Right lobe of liver (tissue), 6 donors: ENCODE measurements at regions not wholly inside any gene's neighbourhood (a gene's known extent, or its start where the extent isn't known, plus 50 kb on each side); places are given as distances from the start of the nearest gene placed in this dataset.

Source experiments
- ATAC-seq, 4 donors: fragments of 200-7000 bp; cut with Tn5 transposase; one replicate each; pipeline ENCODE4 v1.9.1; 2020; ENCODE audit warnings: mild to moderate bottlenecking in 4 of 4, moderate library complexity in 4 of 4
- DNase-seq, 3 donors: peaks; one replicate each; pipeline ENCODE4 v3.0.0-alpha.2; 2020
- H3K27ac ChIP-seq, 3 donors: fragments of 200-600 bp; one replicate each; pipeline ENCODE4 v1.8.0; 2022
- H3K27me3 ChIP-seq, 2 donors: fragments of 200-600 bp; one replicate each; pipeline ENCODE4 v1.8.0; 2022
- H3K36me3 ChIP-seq, 4 donors: fragments of 200-600 bp; sonication (generic) in 1 of 4; one replicate each; pipeline versions ENCODE4 v1.5.1 to v1.8.0; 2017 to 2022; ENCODE audit warnings: control low read depth in 1 of 4
- H3K4me1 ChIP-seq, 4 donors: fragments of 200-600 bp; sonication (generic) in 1 of 4; one replicate each; pipeline versions ENCODE4 v1.5.1 to v1.8.0; 2017 to 2022; ENCODE audit warnings: control low read depth in 1 of 4
- H3K4me3 ChIP-seq, 3 donors: fragments of 200-600 bp; one replicate each; pipeline ENCODE4 v1.8.0; 2022
- H3K9me3 ChIP-seq, 4 donors: fragments of 200-600 bp; sonication (generic) in 1 of 4; one replicate each; pipeline versions ENCODE4 v1.5.1 to v1.8.0; 2017 to 2022; ENCODE audit warnings: control low read depth in 1 of 4
- POLR2A ChIP-seq: fragments of 450-650 bp; IDR thresholded peaks from one replicate; pipeline ENCODE4 v1.6.1; 2017; ENCODE audit warnings: antibody characterized with exemption, mild to moderate bottlenecking
- WGBS: methylation state at CpG from one replicate; pipeline ENCODE4 v1.1.6; 2018; ENCODE audit warnings: low coverage, low lambda C conversion rate; ENCODE audit not compliant: insufficient coverage; ENCODE audit errors: missing lambda C conversion rate; 5-methylcytosine and 5-hydroxymethylcytosine counted together
- intact Hi-C, 2 donors: fragments of 100-400 bp; cut with DNase I; formaldehyde crosslinking; loops; one replicate each; pipeline versions ENCODE4 v1.11.2 to v1.14.1; 2022
- TF ChIP-seq, protein P1 (sequence below), 4 donors: fragments of 200-600 bp in 3 of 4; fragments of 450-650 bp in 1 of 4; IDR thresholded peaks; one replicate each; pipeline versions ENCODE4 v1.5.1 to v1.8.0; 2016 to 2022; ENCODE audit warnings: antibody characterized with exemption in 4 of 4, mild to moderate bottlenecking in 2 of 4
- donor health status: DM: no; HTN: yes; CAD: no.
- donor health status: DM: no; HTN: no; CAD: no.
- donor health status: DM: no; HTN: no; CAD: no.
- donor health status: DM: no; HTN: yes; CAD: no.
- donor health status: DM: no; HTN: yes; CAD: no.

- H3K27ac ChIP-seq = no peak overlapping the region
- no CpG with 5 or more reads among the region's 4 CpGs for WGBS
- no peaks in the 10 kb centered on the region for H3K9me3 ChIP-seq
- ATAC-seq = no peak
- no peaks in the 10 kb centered on the region for H3K4me1 ChIP-seq
- TF ChIP-seq POLR2A = no peak
- TF ChIP-seq, protein P1, sequence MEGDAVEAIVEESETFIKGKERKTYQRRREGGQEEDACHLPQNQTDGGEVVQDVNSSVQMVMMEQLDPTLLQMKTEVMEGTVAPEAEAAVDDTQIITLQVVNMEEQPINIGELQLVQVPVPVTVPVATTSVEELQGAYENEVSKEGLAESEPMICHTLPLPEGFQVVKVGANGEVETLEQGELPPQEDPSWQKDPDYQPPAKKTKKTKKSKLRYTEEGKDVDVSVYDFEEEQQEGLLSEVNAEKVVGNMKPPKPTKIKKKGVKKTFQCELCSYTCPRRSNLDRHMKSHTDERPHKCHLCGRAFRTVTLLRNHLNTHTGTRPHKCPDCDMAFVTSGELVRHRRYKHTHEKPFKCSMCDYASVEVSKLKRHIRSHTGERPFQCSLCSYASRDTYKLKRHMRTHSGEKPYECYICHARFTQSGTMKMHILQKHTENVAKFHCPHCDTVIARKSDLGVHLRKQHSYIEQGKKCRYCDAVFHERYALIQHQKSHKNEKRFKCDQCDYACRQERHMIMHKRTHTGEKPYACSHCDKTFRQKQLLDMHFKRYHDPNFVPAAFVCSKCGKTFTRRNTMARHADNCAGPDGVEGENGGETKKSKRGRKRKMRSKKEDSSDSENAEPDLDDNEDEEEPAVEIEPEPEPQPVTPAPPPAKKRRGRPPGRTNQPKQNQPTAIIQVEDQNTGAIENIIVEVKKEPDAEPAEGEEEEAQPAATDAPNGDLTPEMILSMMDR (IDR thresholded peaks at IDR 0.05) = no peak
- intact Hi-C loops = no loop called here
- H3K27me3 ChIP-seq = no peaks in the 10 kb centered on the region
- H3K36me3 ChIP-seq = no peaks in the 10 kb centered on the region
- no peak overlapping the region for H3K4me3 ChIP-seq
- DNase-seq = no peak
These were observed 338.9 kb downstream of the KDM5D start for GRCh38 chrY:19405598-19405997.

GRCh38 chrY:19392876-19393275 lies 351.6 kb downstream of the KDM5D start:
- Histone ChIP-seq H3K4me1 (no peaks in the 10 kb centered on the region), H3K27ac (no peak overlapping the region), H3K27me3 (no peaks in the 10 kb centered on the region), H3K4me3 (no peak overlapping the region), H3K36me3 (no peaks in the 10 kb centered on the region), H3K9me3 (no peaks in the 10 kb centered on the region)
- TF ChIP-seq POLR2A = no peak
- TF ChIP-seq, protein P1 (IDR thresholded peaks at IDR 0.05) = no peak
- DNase-seq (no peak), ATAC-seq (no peak)
- intact Hi-C loops = no loop called here

GRCh38 chrY:19391922-19392321 lies 352.6 kb downstream of the KDM5D start:
- intact Hi-C loops = no loop called here
- Histone ChIP-seq H3K36me3 (no peaks in the 10 kb centered on the region), H3K27me3 (no peaks in the 10 kb centered on the region), H3K27ac (no peak overlapping the region), H3K4me1 (no peaks in the 10 kb centered on the region), H3K9me3 (no peaks in the 10 kb centered on the region), H3K4me3 (no peak overlapping the region)
- ATAC-seq (no peak), DNase-seq (no peak)
- TF ChIP-seq, protein P1 (IDR thresholded peaks at IDR 0.05) = no peak
- no peak for TF ChIP-seq POLR2A
- no CpG with 5 or more reads among the region's 1 CpG for WGBS

DNA sequence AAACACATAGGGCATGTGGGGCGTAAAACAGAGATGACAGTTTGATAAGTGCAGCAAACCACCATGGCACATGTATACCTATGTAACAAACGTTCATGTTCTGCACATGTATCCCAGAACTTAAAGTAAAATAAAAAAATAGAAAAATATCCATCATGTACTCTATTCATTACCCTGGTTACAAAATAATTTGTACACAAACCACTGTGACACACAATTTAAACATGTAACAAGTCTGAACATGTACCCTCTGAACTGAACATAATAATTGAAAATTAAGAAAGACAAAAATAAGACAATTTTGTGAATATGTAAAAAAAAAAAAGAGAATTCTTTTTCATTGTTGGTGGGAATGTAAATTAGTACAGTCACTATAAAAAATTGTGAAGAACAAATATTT lies 379.2 kb downstream of the KDM5D start:
- intact Hi-C loops = no loop called here
- DNase-seq = no peak
- H3K27ac ChIP-seq = no peak overlapping the region
- no peaks in the 10 kb centered on the region for H3K36me3 ChIP-seq
- no CpG with 5 or more reads among the region's 2 CpGs for WGBS
- no peaks in the 10 kb centered on the region for H3K9me3 ChIP-seq
- TF ChIP-seq, protein P1 (IDR thresholded peaks at IDR 0.05) = no peak
- no peaks in the 10 kb centered on the region for H3K4me1 ChIP-seq
- no peak for ATAC-seq
- H3K27me3 ChIP-seq = no peaks in the 10 kb centered on the region
- H3K4me3 ChIP-seq = no peak overlapping the region

GRCh38 chrY:19357249-19357648 lies 387.3 kb downstream of the KDM5D start:
- no peak for ATAC-seq
- Histone ChIP-seq H3K9me3 (no peaks in the 10 kb centered on the region), H3K27me3 (no peaks in the 10 kb centered on the region), H3K4me1 (no peaks in the 10 kb centered on the region), H3K4me3 (no peak overlapping the region), H3K36me3 (no peaks in the 10 kb centered on the region), H3K27ac (no peak overlapping the region)
- no peak for TF ChIP-seq POLR2A
- TF ChIP-seq, protein P1 (IDR thresholded peaks at IDR 0.05) = no peak
- no peak for DNase-seq
- WGBS = no CpG with 5 or more reads among the region's 1 CpG
- intact Hi-C loops = no loop called here
